MM.1S (cell line): ENCODE measurements at regions not wholly inside any gene's neighbourhood (a gene's known extent, or its start where the extent isn't known, plus 50 kb on each side); places are given as distances from the start of the nearest gene placed in this dataset.
"Not testable (repeated sequence)": the region's sequence is repeated elsewhere in the genome, so short reads cannot be mapped to it uniquely, and the experiment has no call there.

Source experiments
- EZH2 ChIP-seq: fragments of 300-600 bp; sonication (generic); optimal IDR thresholded peaks from 2 replicates; pipeline ENCODE3; 2017; ENCODE audit warnings: low read depth, mild to moderate bottlenecking, antibody characterized with exemption, low read length, mixed read lengths
- TF ChIP-seq, protein P1 (sequence below): fragments of 300-600 bp; sonication (generic); IDR thresholded peaks from 2 replicates; pipeline ENCODE4 v1.5.1; 2016; ENCODE audit warnings: antibody characterized with exemption, low read length, mixed read lengths

DNA sequence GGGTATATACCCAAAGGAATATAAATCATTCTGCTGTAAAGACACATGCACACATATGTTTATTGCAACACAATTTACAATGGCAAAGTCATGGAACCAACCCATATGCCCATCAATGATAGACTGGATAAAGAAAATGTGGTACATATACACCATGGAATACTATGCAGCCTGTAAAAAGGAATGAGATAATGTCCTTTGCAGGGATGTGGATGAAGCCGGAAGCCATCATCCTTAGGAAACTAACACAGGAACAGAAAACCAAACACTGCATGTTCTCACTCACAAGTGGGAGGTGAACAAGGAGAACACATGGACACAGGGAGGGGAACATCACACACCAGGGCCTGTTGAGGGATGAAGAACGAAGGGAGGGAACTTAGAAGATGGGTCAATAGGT, 144.2 kb downstream of the TSEN15 start:
- TF ChIP-seq, protein P1, sequence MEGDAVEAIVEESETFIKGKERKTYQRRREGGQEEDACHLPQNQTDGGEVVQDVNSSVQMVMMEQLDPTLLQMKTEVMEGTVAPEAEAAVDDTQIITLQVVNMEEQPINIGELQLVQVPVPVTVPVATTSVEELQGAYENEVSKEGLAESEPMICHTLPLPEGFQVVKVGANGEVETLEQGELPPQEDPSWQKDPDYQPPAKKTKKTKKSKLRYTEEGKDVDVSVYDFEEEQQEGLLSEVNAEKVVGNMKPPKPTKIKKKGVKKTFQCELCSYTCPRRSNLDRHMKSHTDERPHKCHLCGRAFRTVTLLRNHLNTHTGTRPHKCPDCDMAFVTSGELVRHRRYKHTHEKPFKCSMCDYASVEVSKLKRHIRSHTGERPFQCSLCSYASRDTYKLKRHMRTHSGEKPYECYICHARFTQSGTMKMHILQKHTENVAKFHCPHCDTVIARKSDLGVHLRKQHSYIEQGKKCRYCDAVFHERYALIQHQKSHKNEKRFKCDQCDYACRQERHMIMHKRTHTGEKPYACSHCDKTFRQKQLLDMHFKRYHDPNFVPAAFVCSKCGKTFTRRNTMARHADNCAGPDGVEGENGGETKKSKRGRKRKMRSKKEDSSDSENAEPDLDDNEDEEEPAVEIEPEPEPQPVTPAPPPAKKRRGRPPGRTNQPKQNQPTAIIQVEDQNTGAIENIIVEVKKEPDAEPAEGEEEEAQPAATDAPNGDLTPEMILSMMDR, result not testable (repeated sequence)
- TF ChIP-seq EZH2, result not testable (repeated sequence)
